HFF-Myc (cell line): ENCODE measurements at regions not wholly inside any gene's neighbourhood (a gene's known extent, or its start where the extent isn't known, plus 50 kb on each side); places are given as distances from the start of the nearest gene placed in this dataset.

ENCODE experiments used
- DNase-seq: peaks from one replicate; pipeline ENCODE4 v3.0.0-alpha.2; 2011; ENCODE audit warnings: low read depth; ENCODE audit errors: extremely low read depth
- H3K4me3 ChIP-seq: replicated peaks from 2 replicates; pipeline ENCODE4 v1.5.1; 2011; ENCODE audit warnings: low read depth, mild to moderate bottlenecking, control low read depth, low read length
- CTCF ChIP-seq: IDR thresholded peaks from 2 replicates; pipeline ENCODE4 v1.5.1; 2012; ENCODE audit warnings: mild to moderate bottlenecking, low read depth, low read length, control low read depth; ENCODE audit errors: missing control alignments

- TF ChIP-seq CTCF: no peak
- no peak for DNase-seq
- no peak overlapping the region for H3K4me3 ChIP-seq
Measured at GRCh38 chr2:52805901-52806410, 961.6 kb upstream of the CHAC2 start.

- TF ChIP-seq CTCF: no peak
- no peak for DNase-seq
- no peak overlapping the region for H3K4me3 ChIP-seq
Measured at GRCh38 chr2:52794581-52794980, 973.0 kb upstream of the CHAC2 start.

GRCh38 chr2:52779446-52779845 is 988.2 kb upstream of the CHAC2 start:
- H3K4me3 ChIP-seq: no peak overlapping the region
- TF ChIP-seq CTCF: no peak
- no peak for DNase-seq

GRCh38 chr2:52776571-52776970 is 991.0 kb upstream of the CHAC2 start:
- TF ChIP-seq CTCF: no peak
- DNase-seq: no peak
- H3K4me3 ChIP-seq: no peak overlapping the region

DNA sequence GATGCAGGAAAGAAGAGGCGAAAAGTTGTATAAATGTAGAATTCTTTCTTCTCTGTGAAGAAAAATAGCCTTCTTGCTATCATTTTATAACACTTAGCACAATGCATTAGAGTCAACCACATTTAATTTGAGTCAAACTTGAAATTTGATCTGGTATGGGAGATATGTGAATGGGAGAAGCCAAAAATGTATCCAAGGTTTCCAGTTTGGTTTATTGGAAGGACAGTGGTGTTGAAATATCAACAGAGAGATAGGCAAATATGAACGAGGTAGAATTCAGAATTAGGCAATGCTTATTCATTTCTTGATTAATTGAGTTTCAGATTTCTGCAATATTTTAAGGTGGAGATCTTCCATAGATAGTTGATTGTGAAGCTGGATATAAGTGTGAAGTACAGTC is 991.9 kb upstream of the CHAC2 start:
- no peak for TF ChIP-seq CTCF
- H3K4me3 ChIP-seq: no peak overlapping the region
- no peak for DNase-seq

- DNase-seq: no peak
- no peak for TF ChIP-seq CTCF
- no peak overlapping the region for H3K4me3 ChIP-seq
Measured at GRCh38 chr2:52765735-52766134, 1001.9 kb upstream of the CHAC2 start.

- DNase-seq: no peak
- TF ChIP-seq CTCF: no peak
- no peak overlapping the region for H3K4me3 ChIP-seq
Measured at GRCh38 chr2:52749764-52750163, 1017.8 kb upstream of the CHAC2 start.
